Transverse colon (tissue), 4 donors: ENCODE measurements at regions not wholly inside any gene's neighbourhood (a gene's known extent, or its start where the extent isn't known, plus 50 kb on each side); places are given as distances from the start of the nearest gene placed in this dataset.

Experiments
- CTCF ChIP-seq, 5 experiments: fragments of 200-600 bp in 3 of 5; fragments of 450-650 bp in 2 of 5; sonication (generic) in 3 of 5; IDR thresholded peaks; 1 replicate in 2 of 5; 2 replicates in 3 of 5; pipeline ENCODE4 v1.5.1; 2016 to 2017; ENCODE audit warnings: antibody characterized with exemption in 5 of 5, inconsistent platforms in 3 of 5, mild to moderate bottlenecking in 2 of 5, moderate library complexity in 1 of 5
- POLR2AphosphoS5 ChIP-seq, 3 donors: sonication (generic); formaldehyde crosslinking; IDR thresholded peaks; one replicate each; pipeline ENCODE4 v1.6.1; 2016; ENCODE audit warnings: antibody characterized with exemption in 3 of 3

GRCh38 chr13:38606699-38607535 is 80.0 kb upstream of the FREM2 start:
- TF ChIP-seq POLR2AphosphoS5 (IDR thresholded peaks at IDR 0.05) (no peak), CTCF (IDR thresholded peaks at IDR 0.05) (no peak)
